ENCODE measurements at regions not wholly inside any gene's neighbourhood (a gene's known extent, or its start where the extent isn't known, plus 50 kb on each side); places are given as distances from the start of the nearest gene placed in this dataset.

DNA sequence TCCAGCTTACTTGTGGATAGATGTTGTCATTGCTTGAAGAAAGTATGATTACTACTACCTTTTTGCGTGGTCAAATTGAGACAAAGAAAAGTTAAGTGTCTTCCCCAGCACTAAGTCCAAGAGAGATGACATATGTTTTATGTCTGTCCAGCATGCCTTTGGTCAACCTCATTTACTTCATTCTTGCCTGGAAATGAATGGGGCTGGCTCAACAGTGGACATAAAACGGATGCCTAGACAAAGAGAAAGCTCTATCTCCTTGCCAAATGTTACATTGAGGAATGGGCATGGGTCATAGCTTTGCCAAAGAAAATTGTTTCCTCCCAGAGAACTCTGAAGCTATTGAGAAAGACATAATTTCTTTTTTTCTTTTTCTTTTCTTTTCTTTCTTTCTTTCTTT lies 82.4 kb upstream of the PLPPR4 start:
- Histone ChIP-seq H3K4me1 (peaks cover 0 to 3% (median 0%) of the 10 kb centered on the region in 3 donors), H3K27ac (no peak overlapping the region), H3K9me3 (no peaks in the 10 kb centered on the region), H3K4me3 (no peak overlapping the region), H3K36me3 (no peaks in the 10 kb centered on the region), H3K27me3 (no peaks in the 10 kb centered on the region)
- intact Hi-C loops (cut with DNase I), result no loop called here
- TF ChIP-seq, protein P1, sequence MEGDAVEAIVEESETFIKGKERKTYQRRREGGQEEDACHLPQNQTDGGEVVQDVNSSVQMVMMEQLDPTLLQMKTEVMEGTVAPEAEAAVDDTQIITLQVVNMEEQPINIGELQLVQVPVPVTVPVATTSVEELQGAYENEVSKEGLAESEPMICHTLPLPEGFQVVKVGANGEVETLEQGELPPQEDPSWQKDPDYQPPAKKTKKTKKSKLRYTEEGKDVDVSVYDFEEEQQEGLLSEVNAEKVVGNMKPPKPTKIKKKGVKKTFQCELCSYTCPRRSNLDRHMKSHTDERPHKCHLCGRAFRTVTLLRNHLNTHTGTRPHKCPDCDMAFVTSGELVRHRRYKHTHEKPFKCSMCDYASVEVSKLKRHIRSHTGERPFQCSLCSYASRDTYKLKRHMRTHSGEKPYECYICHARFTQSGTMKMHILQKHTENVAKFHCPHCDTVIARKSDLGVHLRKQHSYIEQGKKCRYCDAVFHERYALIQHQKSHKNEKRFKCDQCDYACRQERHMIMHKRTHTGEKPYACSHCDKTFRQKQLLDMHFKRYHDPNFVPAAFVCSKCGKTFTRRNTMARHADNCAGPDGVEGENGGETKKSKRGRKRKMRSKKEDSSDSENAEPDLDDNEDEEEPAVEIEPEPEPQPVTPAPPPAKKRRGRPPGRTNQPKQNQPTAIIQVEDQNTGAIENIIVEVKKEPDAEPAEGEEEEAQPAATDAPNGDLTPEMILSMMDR (IDR thresholded peaks at IDR 0.05), result no peak
- no peak for TF ChIP-seq POLR2A (IDR thresholded peaks at IDR 0.05)
- DNase-seq, result no peak
- WGBS, 2 donors, result 79 to 83% methylated on average over 2 of the region's 2 CpGs

DNA sequence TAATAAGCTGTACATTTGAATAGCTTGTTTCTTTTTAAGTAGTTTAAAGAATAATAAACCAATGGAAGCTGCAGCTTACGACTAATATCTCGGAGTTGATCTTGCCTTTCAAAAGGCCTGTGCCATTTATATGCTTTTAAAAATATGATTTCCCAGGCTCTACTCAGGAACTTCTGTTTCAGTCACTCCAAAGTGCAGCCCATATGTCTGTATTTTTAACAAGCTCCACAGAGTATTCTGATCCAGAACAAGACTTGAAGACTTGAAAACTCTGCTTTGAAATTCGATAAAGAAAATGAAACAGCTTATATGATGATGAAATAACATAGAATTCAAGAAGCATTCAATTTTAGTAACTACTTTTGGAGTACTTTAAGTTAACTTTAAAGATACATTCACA lies 79.1 kb upstream of the PLPPR4 start:
- TF ChIP-seq POLR2A (IDR thresholded peaks at IDR 0.05), result no peak
- TF ChIP-seq, protein P1 (IDR thresholded peaks at IDR 0.05), result no peak
- Histone ChIP-seq H3K27me3 (no peaks in the 10 kb centered on the region), H3K36me3 (no peaks in the 10 kb centered on the region), H3K9me3 (no peaks in the 10 kb centered on the region), H3K4me1 (peaks cover 0 to 3% (median 0%) of the 10 kb centered on the region in 3 donors), H3K4me3 (no peak overlapping the region), H3K27ac (no peak overlapping the region)
- intact Hi-C loops (cut with DNase I), result no loop called here
- WGBS, 2 donors, result 78 to 79% methylated on average over 3 of the region's 3 CpGs
- DNase-seq, result no peak

DNA sequence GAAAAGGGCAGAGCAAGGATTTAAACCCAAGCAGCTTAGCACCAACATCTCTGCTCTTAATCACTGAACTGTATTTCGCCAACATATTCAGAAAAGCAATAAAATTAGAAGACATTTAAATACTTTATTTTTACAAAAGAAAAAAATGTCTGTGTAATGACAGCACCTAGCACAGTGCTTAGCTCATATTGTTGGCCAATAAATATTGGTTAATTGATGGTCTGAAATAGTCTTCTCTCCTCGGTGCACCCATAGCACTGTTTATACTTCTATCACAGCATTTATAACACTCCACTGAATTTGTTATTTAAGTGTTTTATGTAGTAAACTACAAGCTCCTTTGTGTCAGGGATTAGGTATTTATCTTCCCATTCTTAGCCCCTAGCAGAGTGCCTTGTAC lies 70.9 kb upstream of the PLPPR4 start:
- Histone ChIP-seq H3K27me3 (no peaks in the 10 kb centered on the region), H3K27ac (no peak overlapping the region), H3K4me3 (no peak overlapping the region), H3K4me1 (no peaks in the 10 kb centered on the region), H3K36me3 (no peaks in the 10 kb centered on the region), H3K9me3 (no peaks in the 10 kb centered on the region)
- intact Hi-C loops (cut with DNase I), result no loop called here
- TF ChIP-seq POLR2A (IDR thresholded peaks at IDR 0.05), result no peak
- TF ChIP-seq, protein P1 (IDR thresholded peaks at IDR 0.05), result no peak
- DNase-seq, result no peak
- WGBS, 2 donors, result 70 to 82% methylated on average over 2 of the region's 2 CpGs

DNA sequence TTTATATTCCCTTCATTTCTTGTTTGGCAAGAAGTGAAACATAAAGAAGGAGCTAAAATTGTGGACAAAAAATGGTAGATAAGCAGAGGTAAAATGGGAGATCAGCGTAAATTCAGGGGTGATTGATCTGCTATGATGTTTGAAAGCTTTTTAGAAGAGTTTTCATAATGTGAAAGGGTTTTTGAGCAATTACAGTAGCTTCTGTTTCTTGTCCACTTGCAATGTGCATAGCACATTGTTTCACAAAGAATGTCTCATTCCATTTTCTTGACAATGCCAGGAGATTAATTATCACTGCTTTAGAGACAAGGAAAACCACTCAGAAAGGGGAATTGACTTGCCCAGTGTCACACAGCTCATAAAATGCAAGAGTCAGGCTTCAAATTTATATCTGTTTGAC lies 65.9 kb upstream of the PLPPR4 start:
- H3K9me3 ChIP-seq, result no peaks in the 10 kb centered on the region
- intact Hi-C loops (cut with DNase I), result no loop called here
- no peaks in the 10 kb centered on the region for H3K36me3 ChIP-seq
- no peaks in the 10 kb centered on the region for H3K4me1 ChIP-seq
- no peak for DNase-seq
- H3K27me3 ChIP-seq, result no peaks in the 10 kb centered on the region
- no peak overlapping the region for H3K27ac ChIP-seq
- TF ChIP-seq, protein P1 (IDR thresholded peaks at IDR 0.05), result no peak
- no peak for TF ChIP-seq POLR2A (IDR thresholded peaks at IDR 0.05)
- 41 to 43% methylated on average over 1 of the region's 1 CpG for whole genome bisulfite sequencing, 2 donors
- no peak overlapping the region for H3K4me3 ChIP-seq

DNA sequence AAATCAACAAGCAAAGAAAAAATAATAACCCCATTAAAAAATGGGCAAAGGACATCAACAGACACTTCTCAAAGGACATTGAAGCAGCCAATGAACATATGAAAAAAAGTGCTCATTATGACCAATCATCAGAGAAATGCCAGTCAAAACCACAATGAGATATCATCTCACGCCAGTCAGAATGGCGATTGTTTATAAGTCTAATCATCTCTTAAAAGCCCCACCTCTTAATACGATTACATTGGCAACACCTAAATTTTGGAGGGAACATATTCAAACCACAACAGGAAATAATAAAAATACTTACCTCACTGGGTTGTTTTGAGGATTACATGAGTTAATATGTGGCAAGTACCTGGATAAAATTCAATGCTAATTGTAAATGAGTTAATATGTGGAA lies 57.1 kb upstream of the PLPPR4 start:
- no peaks in the 10 kb centered on the region for H3K4me1 ChIP-seq

More for the DNA sequence above, 57.1 kb upstream of the PLPPR4 start:
- Histone ChIP-seq H3K27me3 (no peaks in the 10 kb centered on the region), H3K9me3 (no peaks in the 10 kb centered on the region), H3K27ac (no peak overlapping the region), H3K4me3 (no peak overlapping the region), H3K36me3 (no peaks in the 10 kb centered on the region)
- TF ChIP-seq POLR2A (IDR thresholded peaks at IDR 0.05), result no peak
- TF ChIP-seq, protein P1 (IDR thresholded peaks at IDR 0.05), result no peak
- WGBS, 2 donors, result 49 to 54% methylated on average over 3 of the region's 3 CpGs
- intact Hi-C loops (cut with DNase I), result no loop called here
- no peak for DNase-seq

Data from esophagus squamous epithelium (tissue), 5 donors.